Liver (tissue), 8 donors: ENCODE measurements at regions not wholly inside any gene's neighbourhood (a gene's known extent, or its start where the extent isn't known, plus 50 kb on each side); places are given as distances from the start of the nearest gene placed in this dataset.

ENCODE experiments used
- DNase-seq: peaks from one replicate; pipeline ENCODE4 v3.0.0-alpha.2; 2017; ENCODE audit warnings: low spot score
- H3K27ac ChIP-seq, 2 donors: one replicate each; pipeline ENCODE4 v1.7.0; 2013; ENCODE audit warnings: inconsistent platforms in 2 of 2, low read length in 2 of 2, control low read depth in 1 of 2, low read depth in 1 of 2, mild to moderate bottlenecking in 1 of 2
- H3K27me3 ChIP-seq, 4 donors: one replicate each; pipeline versions ENCODE4 v1.6.1 to v1.7.0; 2013; ENCODE audit warnings: low read length in 3 of 4, inconsistent platforms in 1 of 4, mild to moderate bottlenecking in 1 of 4, moderate library complexity in 1 of 4; ENCODE audit not compliant: control insufficient read depth in 4 of 4, insufficient read depth in 4 of 4
- H3K36me3 ChIP-seq, 4 donors: one replicate each; pipeline versions ENCODE4 v1.6.1 to v1.7.0; 2013; ENCODE audit warnings: low read length in 3 of 4, mild to moderate bottlenecking in 3 of 4, low read depth in 1 of 4, moderate library complexity in 1 of 4; ENCODE audit not compliant: control insufficient read depth in 4 of 4, insufficient read depth in 3 of 4
- H3K4me1 ChIP-seq, 4 donors: one replicate each; pipeline versions ENCODE4 v1.6.1 to v1.7.0; 2013; ENCODE audit warnings: low read length in 3 of 4, mild to moderate bottlenecking in 3 of 4, moderate library complexity in 1 of 4; ENCODE audit not compliant: control insufficient read depth in 4 of 4, insufficient read depth in 4 of 4
- H3K4me3 ChIP-seq, 3 donors: one replicate each; pipeline versions ENCODE4 v1.6.1 to v1.7.0; 2013; ENCODE audit warnings: low read length in 3 of 3, control low read depth in 1 of 3, low read depth in 1 of 3, mild to moderate bottlenecking in 1 of 3
- H3K9ac ChIP-seq, 2 donors: one replicate each; pipeline ENCODE4 v1.7.0; 2013; ENCODE audit warnings: low read length in 2 of 2, mild to moderate bottlenecking in 2 of 2, moderate library complexity in 2 of 2, control low read depth in 1 of 2, low read depth in 1 of 2
- H3K9me3 ChIP-seq, 4 donors: one replicate each; pipeline versions ENCODE4 v1.6.1 to v1.7.0; 2013; ENCODE audit warnings: low read length in 3 of 4; ENCODE audit not compliant: control insufficient read depth in 4 of 4
- EGR1 ChIP-seq, 2 donors: IDR thresholded peaks; 2 replicates each; pipeline ENCODE4 v1.6.1; 2016 to 2018; ENCODE audit warnings: antibody characterized with exemption in 2 of 2, low read depth in 2 of 2
- FOXA1 ChIP-seq: IDR thresholded peaks from 2 replicates; pipeline ENCODE4 v1.6.1; 2016; ENCODE audit warnings: antibody characterized with exemption
- FOXA2 ChIP-seq: IDR thresholded peaks from 2 replicates; pipeline ENCODE4 v1.6.1; 2016; ENCODE audit warnings: antibody characterized with exemption
- GABPA ChIP-seq, 2 donors: IDR thresholded peaks in 1 of 2; conservative IDR thresholded peaks in 1 of 2; 2 replicates each; pipeline ENCODE4 v1.6.1; 2016; ENCODE audit warnings: antibody characterized with exemption in 2 of 2, mild to moderate bottlenecking in 1 of 2, moderate library complexity in 1 of 2
- HNF4A ChIP-seq, 2 donors: conservative IDR thresholded peaks; 2 replicates each; pipeline ENCODE4 v1.6.1; 2016; ENCODE audit warnings: antibody characterized with exemption in 2 of 2, mild to moderate bottlenecking in 2 of 2
- HNF4G ChIP-seq: IDR thresholded peaks from 2 replicates; pipeline ENCODE4 v1.6.1; 2016; ENCODE audit warnings: antibody characterized with exemption
- JUND ChIP-seq, 2 donors: IDR thresholded peaks; 2 replicates each; pipeline ENCODE4 v1.6.1; 2016; ENCODE audit warnings: antibody characterized with exemption in 2 of 2
- NR2F2 ChIP-seq: IDR thresholded peaks from 2 replicates; pipeline ENCODE4 v1.6.1; 2016; ENCODE audit warnings: antibody characterized with exemption
- RAD21 ChIP-seq, 2 donors: IDR thresholded peaks; 2 replicates each; pipeline ENCODE4 v1.6.1; 2016; ENCODE audit warnings: antibody characterized with exemption in 2 of 2, mild to moderate bottlenecking in 2 of 2
- RXRA ChIP-seq, 2 donors: IDR thresholded peaks; 2 replicates each; pipeline ENCODE4 v1.6.1; 2017 to 2018; ENCODE audit warnings: antibody characterized with exemption in 2 of 2, mild to moderate bottlenecking in 1 of 2
- SP1 ChIP-seq: IDR thresholded peaks from 2 replicates; pipeline ENCODE4 v1.6.1; 2018; ENCODE audit warnings: antibody characterized with exemption, mild to moderate bottlenecking
- TAF1 ChIP-seq: conservative IDR thresholded peaks from 2 replicates; pipeline ENCODE4 v1.6.1; 2016; ENCODE audit warnings: antibody characterized with exemption, mild to moderate bottlenecking
- YY1 ChIP-seq: IDR thresholded peaks from 2 replicates; pipeline ENCODE4 v1.6.1; 2016; ENCODE audit warnings: antibody characterized with exemption, mild to moderate bottlenecking
- WGBS: extraction: QIAGEN DNeasy Blood & Tissue Kit; methylation state at CpG from one replicate; pipeline ENCODE4 v1.1.7; 2013; 5-methylcytosine and 5-hydroxymethylcytosine counted together
- TF ChIP-seq, protein P1 (sequence below): fragments of 150-350 bp; IDR thresholded peaks from 2 replicates; pipeline ENCODE4 v1.5.1; 2017; ENCODE audit warnings: improper control_type of control experiment, low read depth, low read length; ENCODE audit not compliant: missing input control
- TF ChIP-seq, protein P2 (sequence below): IDR thresholded peaks from 2 replicates; pipeline ENCODE4 v1.6.1; 2016; ENCODE audit warnings: antibody characterized with exemption, mild to moderate bottlenecking
- TF ChIP-seq, protein P3 (sequence below): IDR thresholded peaks from 2 replicates; pipeline ENCODE4 v1.6.1; 2016; ENCODE audit warnings: antibody characterized with exemption
- TF ChIP-seq, protein P4 (sequence below): IDR thresholded peaks from 2 replicates; pipeline ENCODE4 v1.6.1; 2016; ENCODE audit warnings: antibody characterized with exemption
- TF ChIP-seq, protein P5 (sequence below): IDR thresholded peaks from 2 replicates; pipeline ENCODE4 v1.6.1; 2016; ENCODE audit warnings: antibody characterized with exemption
- donor health status: healthy.
- donor health status: healthy.
- donor health status: healthy.
- donor health status: healthy.
- donor health status: healthy.

DNA sequence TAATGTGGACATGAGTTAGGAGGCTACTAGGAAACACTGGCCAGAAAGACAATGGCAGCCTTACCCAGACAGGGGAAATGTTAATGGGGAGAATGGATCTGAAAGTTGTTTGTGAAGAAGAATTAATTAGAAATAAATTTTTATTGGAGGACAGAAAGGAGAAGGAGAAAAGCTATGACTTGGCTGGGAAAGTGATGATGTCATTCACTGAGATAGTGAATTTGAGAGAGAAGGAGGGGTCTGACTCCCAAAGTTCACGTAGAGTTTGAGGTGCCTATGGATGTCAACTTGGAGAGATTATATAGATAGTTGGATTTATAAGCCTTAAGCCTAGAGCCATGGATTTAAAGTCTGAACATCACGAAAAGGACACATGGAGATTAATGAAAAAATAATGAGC lies 144.6 kb upstream of the ZNF521 start:
- 44% methylated on average over 2 of the region's 2 CpGs for WGBS
- Histone ChIP-seq H3K9ac (no peak overlapping the region), H3K27me3 (no peaks in the 10 kb centered on the region), H3K4me3 (no peak overlapping the region), H3K9me3 (peaks cover 0 to 2% (median 0%) of the 10 kb centered on the region in 4 donors), H3K36me3 (no peaks in the 10 kb centered on the region), H3K4me1 (no peaks in the 10 kb centered on the region), H3K27ac (no peak overlapping the region)
- no peak for DNase-seq
- TF ChIP-seq, protein P1, sequence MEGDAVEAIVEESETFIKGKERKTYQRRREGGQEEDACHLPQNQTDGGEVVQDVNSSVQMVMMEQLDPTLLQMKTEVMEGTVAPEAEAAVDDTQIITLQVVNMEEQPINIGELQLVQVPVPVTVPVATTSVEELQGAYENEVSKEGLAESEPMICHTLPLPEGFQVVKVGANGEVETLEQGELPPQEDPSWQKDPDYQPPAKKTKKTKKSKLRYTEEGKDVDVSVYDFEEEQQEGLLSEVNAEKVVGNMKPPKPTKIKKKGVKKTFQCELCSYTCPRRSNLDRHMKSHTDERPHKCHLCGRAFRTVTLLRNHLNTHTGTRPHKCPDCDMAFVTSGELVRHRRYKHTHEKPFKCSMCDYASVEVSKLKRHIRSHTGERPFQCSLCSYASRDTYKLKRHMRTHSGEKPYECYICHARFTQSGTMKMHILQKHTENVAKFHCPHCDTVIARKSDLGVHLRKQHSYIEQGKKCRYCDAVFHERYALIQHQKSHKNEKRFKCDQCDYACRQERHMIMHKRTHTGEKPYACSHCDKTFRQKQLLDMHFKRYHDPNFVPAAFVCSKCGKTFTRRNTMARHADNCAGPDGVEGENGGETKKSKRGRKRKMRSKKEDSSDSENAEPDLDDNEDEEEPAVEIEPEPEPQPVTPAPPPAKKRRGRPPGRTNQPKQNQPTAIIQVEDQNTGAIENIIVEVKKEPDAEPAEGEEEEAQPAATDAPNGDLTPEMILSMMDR = no peak
- TF ChIP-seq TAF1 (no peak), FOXA1 (no peak), SP1 (no peak), FOXA2 (no peak), EGR1 (IDR thresholded peaks at IDR 0.05; ENCODE audit: low read depth in 2 of 2) (no peak), JUND (IDR thresholded peaks at IDR 0.05) (no peak), GABPA (IDR thresholded peaks at IDR 0.05 in 1 of 2, conservative IDR thresholded peaks at IDR 0.05 in 1 of 2) (no peak), YY1 (no peak), HNF4A (conservative IDR thresholded peaks at IDR 0.05) (no peak), NR2F2 (no peak), RAD21 (IDR thresholded peaks at IDR 0.05) (no peak)
- TF ChIP-seq, protein P2, sequence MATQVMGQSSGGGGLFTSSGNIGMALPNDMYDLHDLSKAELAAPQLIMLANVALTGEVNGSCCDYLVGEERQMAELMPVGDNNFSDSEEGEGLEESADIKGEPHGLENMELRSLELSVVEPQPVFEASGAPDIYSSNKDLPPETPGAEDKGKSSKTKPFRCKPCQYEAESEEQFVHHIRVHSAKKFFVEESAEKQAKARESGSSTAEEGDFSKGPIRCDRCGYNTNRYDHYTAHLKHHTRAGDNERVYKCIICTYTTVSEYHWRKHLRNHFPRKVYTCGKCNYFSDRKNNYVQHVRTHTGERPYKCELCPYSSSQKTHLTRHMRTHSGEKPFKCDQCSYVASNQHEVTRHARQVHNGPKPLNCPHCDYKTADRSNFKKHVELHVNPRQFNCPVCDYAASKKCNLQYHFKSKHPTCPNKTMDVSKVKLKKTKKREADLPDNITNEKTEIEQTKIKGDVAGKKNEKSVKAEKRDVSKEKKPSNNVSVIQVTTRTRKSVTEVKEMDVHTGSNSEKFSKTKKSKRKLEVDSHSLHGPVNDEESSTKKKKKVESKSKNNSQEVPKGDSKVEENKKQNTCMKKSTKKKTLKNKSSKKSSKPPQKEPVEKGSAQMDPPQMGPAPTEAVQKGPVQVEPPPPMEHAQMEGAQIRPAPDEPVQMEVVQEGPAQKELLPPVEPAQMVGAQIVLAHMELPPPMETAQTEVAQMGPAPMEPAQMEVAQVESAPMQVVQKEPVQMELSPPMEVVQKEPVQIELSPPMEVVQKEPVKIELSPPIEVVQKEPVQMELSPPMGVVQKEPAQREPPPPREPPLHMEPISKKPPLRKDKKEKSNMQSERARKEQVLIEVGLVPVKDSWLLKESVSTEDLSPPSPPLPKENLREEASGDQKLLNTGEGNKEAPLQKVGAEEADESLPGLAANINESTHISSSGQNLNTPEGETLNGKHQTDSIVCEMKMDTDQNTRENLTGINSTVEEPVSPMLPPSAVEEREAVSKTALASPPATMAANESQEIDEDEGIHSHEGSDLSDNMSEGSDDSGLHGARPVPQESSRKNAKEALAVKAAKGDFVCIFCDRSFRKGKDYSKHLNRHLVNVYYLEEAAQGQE = no peak
- TF ChIP-seq, protein P3, sequence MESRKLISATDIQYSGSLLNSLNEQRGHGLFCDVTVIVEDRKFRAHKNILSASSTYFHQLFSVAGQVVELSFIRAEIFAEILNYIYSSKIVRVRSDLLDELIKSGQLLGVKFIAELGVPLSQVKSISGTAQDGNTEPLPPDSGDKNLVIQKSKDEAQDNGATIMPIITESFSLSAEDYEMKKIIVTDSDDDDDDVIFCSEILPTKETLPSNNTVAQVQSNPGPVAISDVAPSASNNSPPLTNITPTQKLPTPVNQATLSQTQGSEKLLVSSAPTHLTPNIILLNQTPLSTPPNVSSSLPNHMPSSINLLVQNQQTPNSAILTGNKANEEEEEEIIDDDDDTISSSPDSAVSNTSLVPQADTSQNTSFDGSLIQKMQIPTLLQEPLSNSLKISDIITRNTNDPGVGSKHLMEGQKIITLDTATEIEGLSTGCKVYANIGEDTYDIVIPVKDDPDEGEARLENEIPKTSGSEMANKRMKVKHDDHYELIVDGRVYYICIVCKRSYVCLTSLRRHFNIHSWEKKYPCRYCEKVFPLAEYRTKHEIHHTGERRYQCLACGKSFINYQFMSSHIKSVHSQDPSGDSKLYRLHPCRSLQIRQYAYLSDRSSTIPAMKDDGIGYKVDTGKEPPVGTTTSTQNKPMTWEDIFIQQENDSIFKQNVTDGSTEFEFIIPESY = no peak
- TF ChIP-seq, protein P4, sequence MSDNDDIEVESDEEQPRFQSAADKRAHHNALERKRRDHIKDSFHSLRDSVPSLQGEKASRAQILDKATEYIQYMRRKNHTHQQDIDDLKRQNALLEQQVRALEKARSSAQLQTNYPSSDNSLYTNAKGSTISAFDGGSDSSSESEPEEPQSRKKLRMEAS = no peak
- TF ChIP-seq, protein P5, sequence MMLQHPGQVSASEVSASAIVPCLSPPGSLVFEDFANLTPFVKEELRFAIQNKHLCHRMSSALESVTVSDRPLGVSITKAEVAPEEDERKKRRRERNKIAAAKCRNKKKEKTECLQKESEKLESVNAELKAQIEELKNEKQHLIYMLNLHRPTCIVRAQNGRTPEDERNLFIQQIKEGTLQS = no peak

DNA sequence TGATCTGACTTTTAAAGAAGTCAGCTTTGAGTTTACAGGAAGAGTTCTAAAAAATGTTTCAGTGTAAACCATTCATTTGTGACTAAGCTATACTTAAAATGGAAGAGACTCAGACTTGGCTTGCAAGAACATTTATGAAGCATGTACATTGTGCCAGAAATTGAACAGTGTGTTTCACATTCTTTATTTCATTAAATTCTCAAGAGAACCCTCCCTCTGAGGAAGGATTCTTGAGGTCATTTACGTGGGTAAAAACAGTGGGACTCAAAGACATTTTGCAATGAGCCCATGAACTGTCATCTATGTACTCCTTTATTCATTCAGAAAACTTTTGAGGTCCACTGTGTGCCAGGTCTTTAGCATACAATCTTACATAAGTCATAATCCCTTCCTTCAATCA lies 143.6 kb upstream of the ZNF521 start:
- H3K9me3 ChIP-seq = peaks cover 0 to 2% (median 0%) of the 10 kb centered on the region in 4 donors
- no peak for DNase-seq
- no peaks in the 10 kb centered on the region for H3K4me1 ChIP-seq
- 47% methylated on average over 1 of the region's 1 CpG for WGBS
- no peaks in the 10 kb centered on the region for H3K36me3 ChIP-seq
- H3K27me3 ChIP-seq = no peaks in the 10 kb centered on the region
- H3K9ac ChIP-seq = no peak overlapping the region
- H3K4me3 ChIP-seq = no peak overlapping the region
- TF ChIP-seq, protein P4 = no peak
- TF ChIP-seq RAD21 (IDR thresholded peaks at IDR 0.05) (no peak), GABPA (IDR thresholded peaks at IDR 0.05 in 1 of 2, conservative IDR thresholded peaks at IDR 0.05 in 1 of 2) (no peak), TAF1 (no peak), YY1 (no peak), JUND (IDR thresholded peaks at IDR 0.05) (no peak), RXRA (IDR thresholded peaks at IDR 0.05) (no peak), FOXA2 (no peak), HNF4G (no peak)
- TF ChIP-seq, protein P5 = no peak
- TF ChIP-seq, protein P1 = no peak
- no peak overlapping the region for H3K27ac ChIP-seq
